ENCODE measurements at regions not wholly inside any gene's neighbourhood (a gene's known extent, or its start where the extent isn't known, plus 50 kb on each side); places are given as distances from the start of the nearest gene placed in this dataset.

DNA sequence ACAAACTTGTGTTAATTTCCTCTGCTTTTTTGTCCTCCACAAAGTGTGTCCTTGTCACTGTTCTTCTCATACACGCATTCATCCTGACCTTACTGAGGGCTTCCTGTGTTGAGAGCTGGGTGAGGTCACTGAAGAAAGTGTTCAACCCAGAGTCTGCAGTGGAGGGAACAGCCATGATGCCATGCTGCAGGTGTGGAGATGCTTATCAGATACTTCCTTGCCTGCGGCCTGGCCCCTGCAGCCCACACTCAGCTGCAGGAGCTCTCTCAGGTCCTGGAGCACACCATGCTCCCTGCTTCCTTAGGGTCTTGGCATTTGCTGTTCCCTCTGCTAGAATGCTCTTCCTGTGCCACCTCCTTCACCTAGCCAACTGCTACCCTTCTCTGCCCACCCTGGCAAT lies 108.1 kb upstream of the SPRY4 start:
- Histone ChIP-seq H3K4me3 (ENCODE audit: low read length) (no peak overlapping the region), H3K36me3 (ENCODE audit: control insufficient read depth, insufficient read depth, low read length) (no peaks in the 10 kb centered on the region), H3K27ac (ENCODE audit: low read length) (peak overlapping the region; percentile 85), H3K27me3 (ENCODE audit: control insufficient read depth, insufficient read depth, low read length) (no peaks in the 10 kb centered on the region), H3K4me1 (ENCODE audit: control insufficient read depth, insufficient read depth, low read length) (peaks cover 56% of the 10 kb centered on the region), H3K9me3 (ENCODE audit: control insufficient read depth, insufficient read depth, low read length) (no peaks in the 10 kb centered on the region)
- Mint-ChIP-seq H3K36me3 (no peaks in the 10 kb centered on the region), H3K9me3 (no peaks in the 10 kb centered on the region), H3K27me3 (ENCODE audit: low read depth in 2 of 2) (no peaks in the 10 kb centered on the region), H3K27ac (peak overlapping the region; percentile 87 to 91), H3K4me3 (peak overlapping the region; percentile 77), H3K4me1 (peaks cover 32 to 43% of the 10 kb centered on the region in 2 donors)
- no peak for TF ChIP-seq CTCF (IDR thresholded peaks at IDR 0.05)
- ATAC-seq (peak; percentile 88 to 91 (median 89)), DNase-seq (peak; percentile 38 to 83)
- intact Hi-C loops (cut with micrococcal nuclease) = loop anchor here (2.0 kb wide), 1 partner anchor 76 kb away; no protein-coding TSS in a partner anchor
- WGBS (ENCODE audit: insufficient coverage) = 4% methylated on average over 2 of the region's 2 CpGs

DNA sequence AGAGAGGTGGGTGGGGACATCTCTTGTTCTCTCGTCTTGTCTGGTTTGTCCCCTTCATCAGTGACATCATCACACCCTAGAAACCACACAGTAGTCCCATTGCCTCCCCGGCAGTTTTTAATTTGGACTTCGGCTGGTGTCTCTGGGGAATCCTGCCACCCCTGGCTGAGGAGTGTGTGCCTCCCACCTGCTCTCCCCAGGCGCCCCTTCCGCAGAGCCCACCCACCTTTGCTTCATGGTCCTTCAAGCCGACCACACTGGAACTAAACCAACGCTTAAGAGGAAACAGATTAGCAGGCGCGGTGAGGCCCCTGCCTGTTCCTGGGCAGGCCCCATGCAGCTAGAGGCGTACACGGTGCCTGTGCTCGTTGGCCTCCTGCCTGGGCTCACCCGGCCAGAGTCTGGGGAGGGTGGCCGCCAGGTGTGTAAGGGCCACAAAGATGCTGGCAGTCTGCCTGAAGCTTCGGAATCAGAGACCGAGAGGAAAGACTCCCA lies 107.6 kb upstream of the SPRY4 start:
- peak; percentile 57 to 72 (median 69) for ATAC-seq
- H3K36me3 Mint-ChIP-seq = no peaks in the 10 kb centered on the region
- Histone ChIP-seq H3K4me1 (ENCODE audit: control insufficient read depth, insufficient read depth, low read length) (peaks cover 53% of the 10 kb centered on the region), H3K9me3 (ENCODE audit: control insufficient read depth, insufficient read depth, low read length) (no peaks in the 10 kb centered on the region), H3K27ac (ENCODE audit: low read length) (peak overlapping the region; percentile 85), H3K27me3 (ENCODE audit: control insufficient read depth, insufficient read depth, low read length) (no peaks in the 10 kb centered on the region), H3K36me3 (ENCODE audit: control insufficient read depth, insufficient read depth, low read length) (no peaks in the 10 kb centered on the region), H3K4me3 (ENCODE audit: low read length) (peak overlapping the region; percentile 4)
- 2% methylated on average over 16 of the region's 16 CpGs for WGBS (ENCODE audit: insufficient coverage)
- H3K27me3 Mint-ChIP-seq (ENCODE audit: low read depth in 2 of 2) = no peaks in the 10 kb centered on the region
- TF ChIP-seq CTCF (IDR thresholded peaks at IDR 0.05) = no peak
- peak overlapping the region; percentile 87 to 91 for H3K27ac Mint-ChIP-seq
- peak; percentile 27 to 63 for DNase-seq
- no peaks in the 10 kb centered on the region for H3K9me3 Mint-ChIP-seq
- intact Hi-C loops (cut with micrococcal nuclease) = loop anchor here (2.0 kb wide), 1 partner anchor 76 kb away; no protein-coding TSS in a partner anchor
- peak overlapping the region; percentile 77 for H3K4me3 Mint-ChIP-seq
- peaks cover 32 to 37% of the 10 kb centered on the region in 2 donors for H3K4me1 Mint-ChIP-seq

DNA sequence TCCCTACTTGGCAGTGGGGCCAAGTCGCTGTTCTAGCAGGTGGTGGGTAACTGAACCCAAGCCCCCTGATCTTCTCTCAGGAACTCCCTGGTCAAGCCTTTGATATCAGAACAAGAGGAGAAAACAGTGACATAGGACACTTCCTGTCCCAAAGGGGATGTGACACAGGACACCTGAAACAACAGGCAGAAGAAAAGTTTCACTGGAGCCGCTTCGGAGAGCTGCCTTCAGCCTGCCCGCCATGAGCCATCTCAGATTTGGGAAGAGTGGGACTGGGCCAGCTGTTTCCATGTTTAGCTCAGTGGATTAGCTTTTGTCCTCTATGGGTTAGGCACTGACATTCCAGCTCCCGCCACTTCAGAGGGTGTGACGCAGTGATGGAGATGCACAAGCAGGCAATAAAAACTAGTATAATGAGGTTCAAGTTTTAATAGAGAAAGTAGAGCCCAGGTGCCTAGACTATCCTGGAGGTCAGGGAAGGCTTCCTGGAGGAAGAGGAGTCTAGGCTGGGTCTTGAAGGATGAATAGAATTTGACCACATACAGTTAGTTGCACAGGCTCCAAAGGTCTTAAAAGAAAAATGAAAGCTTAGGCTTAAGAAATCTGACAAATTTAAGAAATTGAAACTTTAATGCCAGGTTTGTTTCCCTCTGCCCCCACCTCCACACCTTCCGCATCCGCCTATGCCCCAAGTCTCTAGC lies 104.1 kb upstream of the SPRY4 start:
- intact Hi-C loops (cut with micrococcal nuclease) = no loop called here
- Mint-ChIP-seq H3K4me1 (peaks cover 56 to 63% of the 10 kb centered on the region in 2 donors), H3K27me3 (ENCODE audit: low read depth in 2 of 2) (no peaks in the 10 kb centered on the region), H3K27ac (no peak overlapping the region), H3K36me3 (no peaks in the 10 kb centered on the region), H3K9me3 (peaks cover 0 to 4% of the 10 kb centered on the region in 2 donors), H3K4me3 (no peak overlapping the region)
- peaks cover 5% of the 10 kb centered on the region for H3K9me3 ChIP-seq (ENCODE audit: control insufficient read depth, insufficient read depth, low read length)
- H3K27me3 ChIP-seq (ENCODE audit: control insufficient read depth, insufficient read depth, low read length) = no peaks in the 10 kb centered on the region
- TF ChIP-seq CTCF (IDR thresholded peaks at IDR 0.05) = no peak
- H3K4me1 ChIP-seq (ENCODE audit: control insufficient read depth, insufficient read depth, low read length) = peaks cover 66% of the 10 kb centered on the region
- DNase-seq (no peak), ATAC-seq (no peak)
- WGBS (ENCODE audit: insufficient coverage) = 92% methylated on average over 8 of the region's 8 CpGs
- no peak overlapping the region for H3K27ac ChIP-seq (ENCODE audit: low read length)
- H3K4me3 ChIP-seq (ENCODE audit: low read length) = no peak overlapping the region
- no peaks in the 10 kb centered on the region for H3K36me3 ChIP-seq (ENCODE audit: control insufficient read depth, insufficient read depth, low read length)

Data from natural killer cell (primary cell).